WTC11 (cell line): ENCODE measurements at regions not wholly inside any gene's neighbourhood (a gene's known extent, or its start where the extent isn't known, plus 50 kb on each side); places are given as distances from the start of the nearest gene placed in this dataset.

Experiments used
- ATAC-seq: fragments of 200-7000 bp; cut with Tn5 transposase; 2 replicates; pipeline ENCODE4 v1.10.0; 2021; ENCODE audit warnings: mild to moderate bottlenecking, moderate library complexity
- CTCF ChIA-PET: fragments of 300-600 bp; sonication (Branson Sonifier 250); formaldehyde crosslinking; loops from one replicate; lab custom pipeline; 2021; ENCODE audit warnings: antibody characterized with exemption; lab: Charles Lee
- POLR2A ChIA-PET: fragments of 350-600 bp; sonication (Branson Sonifier 250); formaldehyde crosslinking; loops from one replicate; lab custom pipeline; 2021; ENCODE audit warnings: antibody characterized with exemption; lab: Charles Lee
- DNase-seq: peaks from one replicate; pipeline ENCODE4 v3.0.0; 2021; ENCODE audit warnings: low spot score
- H3K27ac Mint-ChIP-seq: 2 replicates; pipeline ENCODE4 v1.8.0; 2021; ENCODE audit warnings: mixed read lengths
- H3K27me3 Mint-ChIP-seq: 2 replicates; pipeline ENCODE4 v1.8.0; 2021; ENCODE audit warnings: low read depth, mild to moderate bottlenecking, moderate library complexity, mixed read lengths
- H3K36me3 Mint-ChIP-seq: 2 replicates; pipeline ENCODE4 v1.8.0; 2021; ENCODE audit warnings: mixed read lengths
- H3K4me1 Mint-ChIP-seq: 2 replicates; pipeline ENCODE4 v1.8.0; 2022; ENCODE audit warnings: mixed read lengths
- H3K4me3 Mint-ChIP-seq: 2 replicates; pipeline ENCODE4 v1.8.0; 2021; ENCODE audit warnings: mild to moderate bottlenecking, moderate library complexity, mixed read lengths
- H3K9me3 Mint-ChIP-seq: 2 replicates; pipeline ENCODE4 v1.8.0; 2021; ENCODE audit warnings: mixed read lengths
- CREM ChIP-seq: sonication (generic); formaldehyde crosslinking; IDR thresholded peaks from 2 replicates; pipeline ENCODE4 v1.8.1; 2022; ENCODE audit warnings: mild to moderate bottlenecking, missing genetic modification reagents, moderate library complexity
- E2F1 ChIP-seq: sonication (generic); formaldehyde crosslinking; IDR thresholded peaks from 2 replicates; pipeline ENCODE4 v1.8.0; 2022; ENCODE audit warnings: mild to moderate bottlenecking, missing genetic modification reagents
- IRF2 ChIP-seq: sonication (generic); formaldehyde crosslinking; IDR thresholded peaks from 2 replicates; pipeline ENCODE4 v1.8.0; 2022; ENCODE audit warnings: low read depth, missing genetic modification reagents, borderline replicate concordance
- JUN ChIP-seq: sonication (generic); formaldehyde crosslinking; IDR thresholded peaks from 2 replicates; pipeline ENCODE4 v1.8.0; 2023; ENCODE audit warnings: mild to moderate bottlenecking, missing genetic modification reagents
- NFE2L1 ChIP-seq: sonication (generic); formaldehyde crosslinking; IDR thresholded peaks from 2 replicates; pipeline ENCODE4 v1.8.1; 2023; ENCODE audit warnings: missing genetic modification reagents
- NR3C1 ChIP-seq: sonication (generic); formaldehyde crosslinking; conservative IDR thresholded peaks from 2 replicates; pipeline ENCODE4 v1.8.1; 2023; ENCODE audit warnings: low read depth, mild to moderate bottlenecking, missing genetic modification reagents
- PRDM15 ChIP-seq: sonication (generic); formaldehyde crosslinking; IDR thresholded peaks from 2 replicates; pipeline ENCODE4 v1.8.0; 2022; ENCODE audit warnings: missing genetic modification reagents
- SMAD4 ChIP-seq: sonication (generic); formaldehyde crosslinking; IDR thresholded peaks from 2 replicates; pipeline ENCODE4 v1.8.0; 2022; ENCODE audit warnings: mild to moderate bottlenecking, missing genetic modification reagents
- SP1 ChIP-seq: sonication (generic); formaldehyde crosslinking; conservative IDR thresholded peaks from 2 replicates; pipeline ENCODE4 v1.8.1; 2022; ENCODE audit warnings: missing genetic modification reagents
- TP53 ChIP-seq: sonication (generic); formaldehyde crosslinking; IDR thresholded peaks from 2 replicates; pipeline ENCODE4 v1.8.1; 2023; ENCODE audit warnings: mild to moderate bottlenecking, missing genetic modification reagents
- USF2 ChIP-seq: sonication (generic); formaldehyde crosslinking; IDR thresholded peaks from 2 replicates; pipeline ENCODE4 v1.8.1; 2023; ENCODE audit warnings: mild to moderate bottlenecking, missing genetic modification reagents, moderate library complexity
- ZBTB21 ChIP-seq: sonication (generic); formaldehyde crosslinking; IDR thresholded peaks from 2 replicates; pipeline ENCODE4 v1.8.1; 2023; ENCODE audit warnings: mild to moderate bottlenecking, missing genetic modification reagents, borderline replicate concordance
- ZMAT4 ChIP-seq: fragments of 250-450 bp; sonication (Bioruptor Pico); IDR thresholded peaks from 2 replicates; pipeline ENCODE4 v1.9.0; 2021; ENCODE audit warnings: mild to moderate bottlenecking
- ZNF281 ChIP-seq: sonication (generic); formaldehyde crosslinking; IDR thresholded peaks from 2 replicates; pipeline ENCODE4 v1.8.0; 2023; ENCODE audit warnings: mild to moderate bottlenecking, missing genetic modification reagents
- ZNF425 ChIP-seq: fragments of 250-450 bp; sonication (Bioruptor Pico); conservative IDR thresholded peaks from 2 replicates; pipeline ENCODE4 v1.9.0; 2021; ENCODE audit warnings: mild to moderate bottlenecking
- ZNF532 ChIP-seq: fragments of 250-450 bp; sonication (Bioruptor Pico); IDR thresholded peaks from 2 replicates; pipeline ENCODE4 v1.9.0; 2021; ENCODE audit warnings: mild to moderate bottlenecking, borderline replicate concordance
- ZSCAN18 ChIP-seq: fragments of 250-450 bp; sonication (Bioruptor Pico); IDR thresholded peaks from 2 replicates; pipeline ENCODE4 v2.1.2; 2022; ENCODE audit warnings: mild to moderate bottlenecking, moderate library complexity

- no peak for TF ChIP-seq PRDM15 (CRISPR knock-in tag)
- no peak for TF ChIP-seq USF2 (CRISPR knock-in tag)
- no peak for TF ChIP-seq E2F1 (CRISPR knock-in tag)
- no peak for TF ChIP-seq TP53
Observed at GRCh38 chr2:236396818-236397350, 132.7 kb upstream of the ASB18 start (continued).

- DNase-seq (no peak), ATAC-seq (no peak)
- Mint-ChIP-seq H3K4me3 (no peak overlapping the region), H3K27ac (no peak overlapping the region), H3K4me1 (peaks cover 35% of the 10 kb centered on the region), H3K27me3 (no peaks in the 10 kb centered on the region), H3K36me3 (no peaks in the 10 kb centered on the region), H3K9me3 (no peaks in the 10 kb centered on the region)
- ChIA-PET POLR2A (no interaction called here), CTCF (no interaction called here)
- no peak for TF ChIP-seq NR3C1
- no peak for TF ChIP-seq SMAD4 (CRISPR knock-in tag)
- TF ChIP-seq CREM (CRISPR knock-in tag), result no peak
- TF ChIP-seq SP1 (CRISPR knock-in tag), result no peak
- TF ChIP-seq NFE2L1 (CRISPR knock-in tag), result no peak
- TF ChIP-seq ZSCAN18 (CRISPR knock-in tag), result no peak
- no peak for TF ChIP-seq ZBTB21
- TF ChIP-seq ZMAT4, result no peak
- TF ChIP-seq IRF2 (CRISPR knock-in tag), result no peak
- no peak for TF ChIP-seq JUN (CRISPR knock-in tag)
- no peak for TF ChIP-seq ZNF425
Observed at GRCh38 chr2:236397681-236398080, 133.5 kb upstream of the ASB18 start.

GRCh38 chr2:236399409-236399808 is 135.2 kb upstream of the ASB18 start:
- ATAC-seq (no peak), DNase-seq (no peak)
- H3K27ac Mint-ChIP-seq, result no peak overlapping the region
- peaks cover 41% of the 10 kb centered on the region for H3K4me1 Mint-ChIP-seq
- no peaks in the 10 kb centered on the region for H3K9me3 Mint-ChIP-seq
- ChIA-PET CTCF (no interaction called here), POLR2A (no interaction called here)
- H3K4me3 Mint-ChIP-seq, result no peak overlapping the region
- no peaks in the 10 kb centered on the region for H3K36me3 Mint-ChIP-seq
- no peaks in the 10 kb centered on the region for H3K27me3 Mint-ChIP-seq
- TF ChIP-seq ZBTB21, result no peak
- TF ChIP-seq ZNF532 (CRISPR knock-in tag), result no peak
- no peak for TF ChIP-seq SP1 (CRISPR knock-in tag)
- no peak for TF ChIP-seq ZNF281 (CRISPR knock-in tag)
